ENCODE measurements at regions not wholly inside any gene's neighbourhood (a gene's known extent, or its start where the extent isn't known, plus 50 kb on each side); places are given as distances from the start of the nearest gene placed in this dataset.
A peak's percentile ranks its signal among the peaks of the same experiment; 100 is the strongest.

- no peak for TF ChIP-seq CTCF (conservative IDR thresholded peaks at IDR 0.05; ENCODE audit: low read depth, low read length)
- TF ChIP-seq POLR2A (IDR thresholded peaks at IDR 0.05; ENCODE audit: low read depth, low read length) = no peak
- TF ChIP-seq RFX5 (IDR thresholded peaks at IDR 0.05; ENCODE audit: low read depth, low read length) = no peak
- peak; percentile 85 for TF ChIP-seq CEBPB (IDR thresholded peaks at IDR 0.05; ENCODE audit: low read depth, low read length)
- TF ChIP-seq RCOR1 (IDR thresholded peaks at IDR 0.05; ENCODE audit: insufficient replicate concordance, low read length) = no peak
- TF ChIP-seq USF2 (IDR thresholded peaks at IDR 0.05; ENCODE audit: low read depth, low read length) = no peak
- no peak for TF ChIP-seq SMC3 (IDR thresholded peaks at IDR 0.05; ENCODE audit: low read depth, low read length)
- no peak for TF ChIP-seq BHLHE40 (IDR thresholded peaks at IDR 0.05; ENCODE audit: low read depth, low read length)
- TF ChIP-seq RAD21 (IDR thresholded peaks at IDR 0.05; ENCODE audit: low read length) = peak; percentile 11; the same call in 1 of the 2 replicates
Observed at GRCh38 chr3:150149651-150150051, 179.0 kb upstream of the PFN2 start.

Data from IMR-90 (cell line).